Mucosa of descending colon (tissue), 3 donors: ENCODE measurements at regions not wholly inside any gene's neighbourhood (a gene's known extent, or its start where the extent isn't known, plus 50 kb on each side); places are given as distances from the start of the nearest gene placed in this dataset.
A peak's percentile ranks its signal among the peaks of the same experiment; 100 is the strongest.

ENCODE experiments used
- ATAC-seq: fragments of 200-7000 bp; cut with Tn5 transposase; one replicate; pipeline ENCODE4 v1.9.1; 2020; ENCODE audit warnings: mild to moderate bottlenecking, moderate library complexity
- DNase-seq, 3 donors: peaks; one replicate each; pipeline ENCODE4 v3.0.0-alpha.2; 2020
- H3K36me3 ChIP-seq: fragments of 200-600 bp; one replicate; pipeline ENCODE4 v1.8.0; 2021; ENCODE audit warnings: low read depth, mild to moderate bottlenecking
- H3K4me1 ChIP-seq: fragments of 200-600 bp; one replicate; pipeline ENCODE4 v1.8.0; 2021; ENCODE audit warnings: low read depth, mild to moderate bottlenecking
- H3K4me3 ChIP-seq: fragments of 200-600 bp; one replicate; pipeline ENCODE4 v1.8.0; 2021; ENCODE audit warnings: mild to moderate bottlenecking
- H3K9me3 ChIP-seq: fragments of 200-600 bp; one replicate; pipeline ENCODE4 v1.8.0; 2021; ENCODE audit warnings: mild to moderate bottlenecking
- intact Hi-C, 2 donors: fragments of 100-400 bp; cut with DNase I in 1 of 2; cut with micrococcal nuclease in 1 of 2; formaldehyde crosslinking; loops; one replicate each; pipeline versions ENCODE4 v1.11.0 to v1.11.1; 2022; cut with DNase I, micrococcal nuclease
- TF ChIP-seq, protein P1 (sequence below): fragments of 200-600 bp; IDR thresholded peaks from one replicate; pipeline ENCODE4 v1.8.0; 2022; ENCODE audit warnings: antibody characterized with exemption, mild to moderate bottlenecking
- donor health status: DM: no; HTN: no; CAD: no; lungs with moderate emphysema.
- donor health status: DM: no; HTN: no; CAD: no.
- donor health status: DM: no; HTN: yes; CAD: no.

- Histone ChIP-seq H3K36me3 (no peaks in the 10 kb centered on the region), H3K4me1 (no peaks in the 10 kb centered on the region), H3K9me3 (no peaks in the 10 kb centered on the region), H3K4me3 (no peak overlapping the region)
- DNase-seq = no peak
- ATAC-seq = no peak
- intact Hi-C loops = no loop called here
- TF ChIP-seq, protein P1, sequence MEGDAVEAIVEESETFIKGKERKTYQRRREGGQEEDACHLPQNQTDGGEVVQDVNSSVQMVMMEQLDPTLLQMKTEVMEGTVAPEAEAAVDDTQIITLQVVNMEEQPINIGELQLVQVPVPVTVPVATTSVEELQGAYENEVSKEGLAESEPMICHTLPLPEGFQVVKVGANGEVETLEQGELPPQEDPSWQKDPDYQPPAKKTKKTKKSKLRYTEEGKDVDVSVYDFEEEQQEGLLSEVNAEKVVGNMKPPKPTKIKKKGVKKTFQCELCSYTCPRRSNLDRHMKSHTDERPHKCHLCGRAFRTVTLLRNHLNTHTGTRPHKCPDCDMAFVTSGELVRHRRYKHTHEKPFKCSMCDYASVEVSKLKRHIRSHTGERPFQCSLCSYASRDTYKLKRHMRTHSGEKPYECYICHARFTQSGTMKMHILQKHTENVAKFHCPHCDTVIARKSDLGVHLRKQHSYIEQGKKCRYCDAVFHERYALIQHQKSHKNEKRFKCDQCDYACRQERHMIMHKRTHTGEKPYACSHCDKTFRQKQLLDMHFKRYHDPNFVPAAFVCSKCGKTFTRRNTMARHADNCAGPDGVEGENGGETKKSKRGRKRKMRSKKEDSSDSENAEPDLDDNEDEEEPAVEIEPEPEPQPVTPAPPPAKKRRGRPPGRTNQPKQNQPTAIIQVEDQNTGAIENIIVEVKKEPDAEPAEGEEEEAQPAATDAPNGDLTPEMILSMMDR = no peak
These were observed 75.8 kb upstream of the BMPER start for GRCh38 chr7:33829536-33829935.

DNA sequence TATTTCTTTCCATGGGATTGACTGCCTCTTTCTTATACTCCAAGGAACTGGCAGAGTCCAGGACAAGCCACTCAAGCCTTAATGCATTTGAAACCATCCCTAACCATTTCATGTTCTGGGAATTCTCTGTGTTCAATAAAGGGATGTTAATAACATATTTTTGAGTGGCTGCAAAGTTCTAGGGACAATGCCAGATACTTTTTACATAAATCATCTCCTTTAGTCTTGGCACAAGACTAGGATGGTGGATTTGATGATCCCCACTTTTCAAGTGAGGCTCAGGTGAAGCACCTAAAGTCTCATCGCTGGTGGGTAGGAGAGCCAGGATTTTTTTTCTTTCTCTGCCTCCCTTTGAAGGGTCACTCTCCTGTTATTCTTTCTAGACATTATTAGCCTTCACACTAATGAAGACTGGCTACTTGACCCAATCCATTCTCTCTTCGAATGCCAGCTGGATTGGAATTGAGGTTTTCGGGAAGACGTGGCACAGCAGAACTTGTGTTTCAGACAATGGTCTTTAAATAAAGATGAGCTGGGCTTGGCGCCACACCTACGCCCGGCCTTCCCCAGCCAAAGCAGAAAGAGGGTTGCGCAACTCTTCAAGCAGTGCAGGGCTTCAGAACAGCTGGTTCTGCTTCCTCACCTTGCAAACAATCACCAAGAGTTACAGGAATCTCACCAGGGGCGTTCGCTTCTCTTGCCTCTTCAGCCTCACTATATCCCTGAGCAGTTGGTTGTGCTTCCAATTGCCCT, 73.8 kb upstream of the BMPER start:
- H3K4me1 ChIP-seq = no peaks in the 10 kb centered on the region
- H3K4me3 ChIP-seq = no peak overlapping the region
- no peaks in the 10 kb centered on the region for H3K9me3 ChIP-seq
- TF ChIP-seq, protein P1 = no peak
- no peaks in the 10 kb centered on the region for H3K36me3 ChIP-seq
- no peak for DNase-seq
- intact Hi-C loops = no loop called here
- ATAC-seq = no peak

DNA sequence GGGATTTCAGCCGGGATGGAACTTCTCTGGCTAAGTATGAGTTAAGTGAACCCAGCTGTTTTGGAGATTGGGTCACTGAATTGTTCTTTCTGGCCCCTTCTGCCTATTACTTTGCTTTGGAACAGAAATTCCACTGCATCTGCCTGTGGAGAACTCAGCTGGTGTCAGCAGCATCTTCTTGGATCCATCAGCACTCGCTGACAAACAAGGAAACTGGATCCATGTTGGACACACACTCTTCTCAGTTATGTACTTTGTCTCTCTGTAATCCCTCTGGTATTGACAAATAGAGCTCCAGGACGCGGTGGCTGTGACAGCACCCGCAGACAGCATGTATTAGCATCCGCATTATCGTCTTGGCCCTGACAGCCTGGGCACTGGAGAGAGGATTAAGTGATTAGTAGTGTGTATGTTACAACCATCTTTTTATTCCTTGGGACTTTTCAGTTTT, 73.0 kb upstream of the BMPER start:
- Histone ChIP-seq H3K36me3 (no peaks in the 10 kb centered on the region), H3K9me3 (no peaks in the 10 kb centered on the region), H3K4me3 (no peak overlapping the region), H3K4me1 (no peaks in the 10 kb centered on the region)
- intact Hi-C loops = no loop called here
- TF ChIP-seq, protein P1 = no peak
- DNase-seq (no peak), ATAC-seq (peak; percentile 22)

- no peak for ATAC-seq
- TF ChIP-seq, protein P1 = no peak
- H3K36me3 ChIP-seq = no peaks in the 10 kb centered on the region
- intact Hi-C loops = no loop called here
- DNase-seq = no peak
- H3K4me1 ChIP-seq = no peaks in the 10 kb centered on the region
- no peaks in the 10 kb centered on the region for H3K9me3 ChIP-seq
- no peak overlapping the region for H3K4me3 ChIP-seq
These were observed 68.5 kb upstream of the BMPER start for GRCh38 chr7:33836797-33837355.

DNA sequence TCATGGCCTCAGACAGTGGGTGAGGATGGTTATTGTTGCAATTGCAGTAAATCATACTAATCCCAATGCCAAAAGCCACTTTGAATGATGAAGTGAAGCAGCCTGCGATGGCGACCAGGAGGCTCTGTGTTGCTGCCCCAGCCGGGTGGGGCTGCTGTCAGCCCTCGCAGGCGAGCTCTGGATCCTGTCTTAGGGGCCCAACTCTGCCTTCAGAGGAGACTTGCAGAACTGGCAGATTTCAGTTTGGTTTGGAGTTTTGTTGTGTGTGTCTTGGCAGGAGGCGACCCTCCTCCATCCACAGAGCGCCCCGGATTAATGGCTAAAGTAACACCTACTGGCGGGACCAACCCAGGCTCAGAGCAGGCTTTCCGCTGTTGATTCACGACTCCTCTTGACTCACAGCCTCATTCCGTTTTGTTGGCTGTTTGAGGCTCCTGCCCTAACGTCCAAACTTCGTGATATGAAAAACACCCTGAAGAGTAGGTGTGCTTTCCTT, 67.9 kb upstream of the BMPER start:
- Histone ChIP-seq H3K36me3 (no peaks in the 10 kb centered on the region), H3K9me3 (no peaks in the 10 kb centered on the region), H3K4me1 (no peaks in the 10 kb centered on the region), H3K4me3 (no peak overlapping the region)
- DNase-seq (no peak), ATAC-seq (peak; percentile 11)
- intact Hi-C loops = no loop called here
- TF ChIP-seq, protein P1 = no peak
